ENCODE measurements at regions not wholly inside any gene's neighbourhood (a gene's known extent, or its start where the extent isn't known, plus 50 kb on each side); places are given as distances from the start of the nearest gene placed in this dataset.

DNA sequence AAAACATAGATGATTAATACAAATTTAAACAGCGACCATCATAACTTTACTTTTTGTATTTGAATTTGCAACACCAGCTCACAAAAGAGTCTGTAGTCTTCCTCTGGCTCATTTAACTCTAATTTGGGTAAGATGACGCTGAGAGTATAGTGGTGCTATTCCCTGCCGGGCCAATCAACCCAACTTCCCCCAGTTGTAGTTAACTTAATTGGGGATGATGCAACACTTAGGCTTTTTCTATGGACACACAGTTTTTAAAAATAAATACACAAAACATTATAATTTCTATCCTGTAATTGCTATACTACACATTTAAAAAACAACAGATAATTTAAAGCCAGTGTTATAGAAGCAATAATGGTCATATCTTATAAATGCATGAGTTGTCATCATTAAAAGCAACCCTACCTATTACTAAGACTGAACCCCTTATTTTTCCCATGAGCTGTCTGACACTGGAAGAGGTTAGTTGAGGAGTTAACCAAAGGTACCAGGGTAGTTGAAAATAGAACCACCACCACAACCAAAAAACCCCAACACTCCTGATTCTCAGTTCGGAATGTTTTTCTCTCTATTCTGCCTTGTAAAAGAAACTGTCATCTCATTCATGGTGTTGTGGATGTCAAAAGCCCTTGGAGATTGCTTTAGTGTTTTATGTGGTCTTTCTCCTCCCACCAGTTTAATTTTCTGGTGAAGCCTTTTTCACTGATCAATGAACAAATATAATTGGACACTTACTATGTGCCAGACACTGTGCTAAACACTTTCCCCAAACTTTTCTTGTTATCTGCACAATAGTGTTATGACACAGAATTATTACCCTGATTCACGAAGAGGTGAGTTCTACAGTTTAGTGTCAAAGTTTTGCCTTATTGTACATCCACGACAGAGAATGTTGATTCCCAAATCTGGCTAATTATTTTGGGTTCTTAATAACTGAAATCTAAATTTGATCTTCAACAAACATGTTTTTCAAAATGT is 61.5 kb upstream of the RAPGEF2 start:
- no peak for DNase-seq

DNA sequence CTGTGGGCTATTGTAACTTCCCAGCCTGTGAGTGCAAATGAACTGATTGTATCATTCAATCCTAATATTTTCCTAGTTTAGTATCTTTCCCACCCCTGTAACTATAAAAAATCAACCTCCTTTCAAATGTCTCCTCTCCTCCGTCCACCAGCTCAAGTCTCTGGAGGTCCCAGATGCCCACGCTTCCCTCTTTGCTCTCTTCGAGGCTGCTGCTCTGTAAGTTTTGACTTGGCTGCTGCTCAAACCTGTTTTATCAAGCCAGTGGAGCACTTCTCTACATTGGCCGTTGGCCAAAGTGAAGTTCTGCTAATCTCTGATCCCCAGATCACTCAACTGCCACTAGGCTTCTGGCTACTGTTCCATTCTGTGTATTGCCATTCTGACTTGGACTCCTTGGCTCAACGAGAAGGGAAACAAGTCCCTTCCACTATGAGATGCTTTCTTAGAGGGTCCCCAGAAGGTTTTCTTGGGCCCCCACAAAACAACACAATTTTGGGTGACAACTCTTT is 60.7 kb upstream of the RAPGEF2 start:
- no peak for DNase-seq

DNA sequence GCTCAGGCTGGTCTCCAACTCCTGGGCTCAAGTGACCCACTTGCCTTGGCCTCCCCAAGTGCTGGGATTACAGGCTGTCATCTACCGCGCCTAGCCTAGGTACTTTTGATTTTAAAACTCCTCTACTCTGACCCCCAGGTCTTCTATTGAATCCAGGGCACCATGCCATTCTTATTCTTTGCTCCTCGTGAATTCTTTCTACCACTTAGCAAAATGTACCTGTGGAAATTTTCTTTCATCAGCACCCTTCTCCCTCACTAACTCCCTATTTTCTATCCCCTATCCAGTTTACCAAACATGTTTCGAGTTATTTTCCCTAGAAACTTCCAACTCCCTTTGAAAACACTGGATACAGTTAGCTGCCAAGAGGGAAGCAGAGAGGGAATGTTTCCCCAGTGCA is 60.0 kb upstream of the RAPGEF2 start:
- DNase-seq = no peak

DNA sequence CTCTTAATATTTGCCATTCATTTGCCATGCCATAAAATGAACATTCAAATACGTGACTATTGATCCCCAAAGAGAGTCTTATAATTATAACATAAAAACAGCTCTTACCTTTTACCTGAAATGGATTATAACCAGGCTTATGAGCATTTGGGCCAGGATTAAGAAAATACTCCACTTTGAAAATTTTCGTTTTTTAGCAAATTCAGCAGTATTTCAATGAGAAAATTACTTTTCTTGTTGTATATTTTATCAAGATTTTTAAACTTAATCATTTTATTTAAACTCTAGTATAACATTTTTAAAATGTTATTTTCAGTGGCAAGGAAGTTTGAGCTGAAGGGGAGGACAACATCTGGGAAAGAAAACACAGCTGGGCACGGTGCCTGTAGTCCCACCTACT is 59.0 kb upstream of the RAPGEF2 start:
- DNase-seq = no peak

DNA sequence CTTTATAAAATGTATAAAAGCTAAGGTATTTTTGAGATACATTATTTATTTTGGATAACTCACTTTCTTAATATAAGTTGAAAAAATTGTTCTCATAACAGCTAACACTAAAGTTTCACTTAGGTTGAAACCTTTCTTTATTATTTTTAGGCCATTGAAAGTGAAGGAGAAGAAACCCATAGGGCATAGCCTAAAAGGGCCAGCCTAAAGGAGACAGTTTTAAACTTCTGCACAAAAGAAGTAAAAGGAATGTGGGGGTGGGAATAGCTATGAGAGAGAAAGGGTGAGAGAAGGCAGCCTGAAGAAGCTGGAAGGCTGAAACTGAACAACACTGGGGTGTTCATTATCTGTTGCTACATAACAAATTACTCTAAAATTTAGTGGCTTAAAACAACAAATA is 57.6 kb upstream of the RAPGEF2 start:
- no peak for DNase-seq

DNA sequence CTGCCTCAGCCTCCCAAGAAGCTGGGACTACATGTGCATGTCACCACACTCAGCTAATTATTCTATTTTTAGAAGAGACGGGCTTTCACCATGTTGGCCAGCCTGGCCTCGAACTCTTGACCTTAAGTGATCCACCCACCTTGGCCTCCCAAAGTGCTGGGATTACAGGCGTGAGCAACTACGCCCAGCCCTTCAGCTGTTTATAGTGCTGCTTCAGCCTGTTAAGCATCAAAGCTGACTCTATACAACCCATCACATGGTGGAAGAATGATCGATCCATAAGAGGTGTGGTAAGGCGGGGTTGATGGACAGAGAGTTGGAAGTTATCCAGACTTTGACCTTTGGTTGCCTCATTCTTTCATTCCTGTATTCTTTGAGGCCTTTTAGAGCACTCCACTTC is 56.2 kb upstream of the RAPGEF2 start:
- no peak for DNase-seq

DNA sequence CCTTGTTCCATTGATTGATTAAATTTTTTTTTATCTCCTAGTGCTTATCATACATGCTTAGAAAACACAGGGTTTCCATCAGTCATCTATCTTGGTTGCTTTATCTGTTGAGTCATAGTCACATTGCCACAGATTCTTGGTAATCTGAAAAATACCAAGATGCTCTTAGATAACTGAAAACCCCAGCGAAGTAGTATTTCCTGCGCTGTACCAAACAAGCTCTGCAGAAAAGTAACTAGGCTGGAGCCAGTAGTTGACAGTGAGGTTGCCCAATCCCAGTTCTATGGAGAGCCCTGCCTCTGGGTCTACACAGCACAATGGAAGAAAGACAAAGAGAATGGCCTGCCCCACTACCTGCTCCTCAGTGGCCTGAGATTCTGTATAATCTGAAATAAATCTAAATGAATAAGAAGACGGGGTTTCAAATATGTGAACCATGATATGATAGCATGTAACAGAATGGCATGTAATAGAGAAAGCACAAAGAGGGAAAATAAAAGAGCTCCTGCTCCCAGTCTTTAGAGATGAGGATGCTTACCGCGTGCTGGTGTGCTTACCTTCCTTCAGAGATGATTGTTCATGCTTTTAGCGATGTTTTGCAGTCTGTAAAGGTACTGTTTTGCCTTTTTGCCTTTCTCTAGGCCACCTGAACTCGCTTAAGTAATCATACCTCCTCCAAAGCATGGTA is 55.3 kb upstream of the RAPGEF2 start:
- DNase-seq = no peak

DNA sequence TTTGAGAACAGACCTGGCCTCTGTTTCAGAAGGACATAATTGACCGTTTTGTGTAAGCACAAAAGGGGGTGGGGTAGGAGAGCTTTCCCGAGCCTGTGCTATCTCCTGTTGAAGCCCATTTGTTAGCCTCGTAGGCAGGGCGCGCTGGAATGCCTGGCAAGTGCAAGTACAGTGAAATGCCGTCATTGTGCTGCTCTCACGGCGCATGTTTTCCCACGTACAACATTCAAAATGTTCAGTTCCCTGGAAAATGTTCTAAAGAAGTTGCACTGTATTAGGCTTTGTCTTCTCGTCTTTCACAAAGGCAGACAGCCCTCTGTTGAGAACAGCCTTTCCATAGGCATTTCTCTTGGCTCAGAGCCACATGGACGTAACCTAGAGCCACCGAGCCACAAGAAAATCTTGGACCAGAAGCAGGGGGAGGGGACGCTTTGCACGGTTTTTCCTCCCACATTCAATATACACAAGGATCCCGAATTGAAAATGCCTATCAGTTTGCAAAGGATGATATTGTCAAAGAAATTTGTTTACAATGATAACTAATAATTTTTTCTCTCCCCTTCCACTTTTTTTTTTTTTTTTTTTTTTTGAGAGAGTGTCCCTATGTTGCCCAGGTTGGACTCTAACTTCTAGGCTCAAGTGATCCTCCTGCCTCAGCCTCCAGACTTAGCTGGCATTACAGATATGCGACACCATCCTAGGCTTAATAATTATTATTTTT is 54.6 kb upstream of the RAPGEF2 start:
- DNase-seq = no peak

DNA sequence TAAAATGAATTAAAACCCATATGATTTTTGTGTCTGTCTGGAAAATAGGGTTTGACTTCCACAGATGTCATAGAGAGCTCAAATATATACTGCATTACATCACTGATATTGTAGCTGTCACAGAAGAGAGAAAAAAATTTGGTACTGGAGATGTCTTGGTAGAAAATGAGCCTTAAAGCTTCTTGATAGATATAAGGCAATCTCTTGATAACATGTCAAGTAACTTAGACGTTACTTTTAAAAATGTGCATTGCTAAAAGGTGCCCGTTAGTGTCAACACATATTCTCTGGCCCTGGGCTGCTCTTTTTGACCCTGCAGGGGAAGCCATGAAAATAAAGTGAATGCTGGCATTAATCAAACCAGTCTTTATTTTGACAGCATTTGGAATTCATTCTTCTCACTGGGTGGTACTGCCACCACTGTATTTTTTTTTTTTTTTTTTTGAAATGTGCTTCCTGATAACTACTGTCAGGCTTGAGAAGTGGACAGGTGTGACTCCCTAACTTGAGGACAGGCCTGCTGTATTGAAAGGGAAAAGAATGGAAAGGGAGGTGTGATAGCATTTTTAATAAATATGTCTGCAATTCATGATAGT is 53.0 kb upstream of the RAPGEF2 start:
- no peak for DNase-seq

DNA sequence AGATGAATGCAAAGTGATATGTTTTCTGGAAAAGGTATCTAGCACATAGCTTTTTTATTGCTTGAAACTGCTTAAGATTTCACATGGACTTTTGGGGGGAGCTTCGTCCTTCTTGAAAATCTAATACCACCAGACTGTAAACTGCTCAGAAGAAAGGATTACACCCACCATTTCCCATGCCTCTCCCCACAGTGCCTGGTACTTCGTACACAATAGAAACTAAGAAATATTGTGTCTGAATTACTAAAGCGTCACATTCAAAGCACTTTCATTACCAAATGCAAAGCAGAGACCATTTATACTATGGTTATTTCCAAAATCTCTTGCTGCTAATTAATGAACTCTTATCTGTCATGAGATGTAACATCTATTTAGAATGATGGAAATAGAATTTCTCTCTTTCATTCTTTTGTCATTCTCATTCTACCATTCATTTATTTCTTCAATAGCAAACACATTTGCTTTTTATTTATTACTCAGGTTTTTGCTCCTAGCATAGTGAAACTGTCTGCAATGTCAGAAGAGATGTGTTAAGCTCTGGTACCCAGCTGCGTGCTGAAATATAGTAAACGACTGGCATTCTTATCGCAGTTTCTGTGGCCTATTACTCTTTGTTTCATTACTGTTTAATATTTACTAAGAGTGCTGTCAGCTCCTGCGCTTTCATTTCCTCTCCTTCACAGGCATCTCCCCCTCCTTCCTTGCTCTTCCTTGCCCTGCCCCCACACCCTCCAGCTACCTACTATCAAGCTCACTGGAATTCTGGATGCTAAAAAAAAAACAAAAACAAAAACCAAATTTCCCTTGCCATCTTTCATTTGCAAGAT is 51.4 kb upstream of the RAPGEF2 start:
- DNase-seq = no peak

DNA sequence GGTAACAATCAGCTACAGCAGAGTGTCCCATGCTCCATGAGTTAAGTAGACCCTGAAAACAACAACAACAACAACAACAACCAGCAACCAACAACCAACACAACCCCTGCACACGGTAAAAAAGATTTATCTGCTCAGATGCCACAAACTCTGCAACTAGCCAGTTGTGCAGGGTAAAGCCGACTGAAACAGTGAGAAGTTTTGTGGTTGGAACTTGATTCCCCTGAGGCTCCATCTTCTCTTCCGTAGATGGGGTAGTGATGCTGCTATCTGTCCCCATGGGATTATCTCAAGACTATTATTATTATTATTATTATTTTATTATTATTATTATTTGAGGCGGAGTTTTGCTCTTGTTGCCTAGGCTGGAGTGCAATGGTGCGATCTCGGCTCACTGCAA is 50.6 kb upstream of the RAPGEF2 start:
- DNase-seq = no peak

All from CD4-positive, alpha-beta T cell treated with Interleukin-4 for 1 hour (primary cell).